ENCODE measurements at regions not wholly inside any gene's neighbourhood (a gene's known extent, or its start where the extent isn't known, plus 50 kb on each side); places are given as distances from the start of the nearest gene placed in this dataset.

GRCh38 chr7:32218154-32218467, 147.9 kb upstream of the PDE1C start:
- TF ChIP-seq, protein P1, sequence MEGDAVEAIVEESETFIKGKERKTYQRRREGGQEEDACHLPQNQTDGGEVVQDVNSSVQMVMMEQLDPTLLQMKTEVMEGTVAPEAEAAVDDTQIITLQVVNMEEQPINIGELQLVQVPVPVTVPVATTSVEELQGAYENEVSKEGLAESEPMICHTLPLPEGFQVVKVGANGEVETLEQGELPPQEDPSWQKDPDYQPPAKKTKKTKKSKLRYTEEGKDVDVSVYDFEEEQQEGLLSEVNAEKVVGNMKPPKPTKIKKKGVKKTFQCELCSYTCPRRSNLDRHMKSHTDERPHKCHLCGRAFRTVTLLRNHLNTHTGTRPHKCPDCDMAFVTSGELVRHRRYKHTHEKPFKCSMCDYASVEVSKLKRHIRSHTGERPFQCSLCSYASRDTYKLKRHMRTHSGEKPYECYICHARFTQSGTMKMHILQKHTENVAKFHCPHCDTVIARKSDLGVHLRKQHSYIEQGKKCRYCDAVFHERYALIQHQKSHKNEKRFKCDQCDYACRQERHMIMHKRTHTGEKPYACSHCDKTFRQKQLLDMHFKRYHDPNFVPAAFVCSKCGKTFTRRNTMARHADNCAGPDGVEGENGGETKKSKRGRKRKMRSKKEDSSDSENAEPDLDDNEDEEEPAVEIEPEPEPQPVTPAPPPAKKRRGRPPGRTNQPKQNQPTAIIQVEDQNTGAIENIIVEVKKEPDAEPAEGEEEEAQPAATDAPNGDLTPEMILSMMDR (IDR thresholded peaks at IDR 0.05), result no peak
- no peak for TF ChIP-seq POLR2A (IDR thresholded peaks at IDR 0.05)
- TF ChIP-seq POLR2AphosphoS5 (IDR thresholded peaks at IDR 0.05), result no peak
